Neural crest cell (in vitro differentiated cells): ENCODE measurements at regions not wholly inside any gene's neighbourhood (a gene's known extent, or its start where the extent isn't known, plus 50 kb on each side); places are given as distances from the start of the nearest gene placed in this dataset.

ENCODE experiments used
- DNase-seq: peaks from one replicate; pipeline ENCODE4 v3.0.0; 2021; ENCODE audit warnings: low read depth, mixed read lengths, low spot score
- H3K27ac Mint-ChIP-seq: one replicate; pipeline ENCODE4 v1.8.0; 2021; ENCODE audit warnings: mild to moderate bottlenecking, mixed read lengths; ENCODE audit not compliant: unreplicated experiment
- H3K27me3 Mint-ChIP-seq: 2 replicates; pipeline ENCODE4 v1.8.0; 2021; ENCODE audit warnings: low read depth, mild to moderate bottlenecking, mixed read lengths
- H3K36me3 Mint-ChIP-seq: 2 replicates; pipeline ENCODE4 v1.8.0; 2021; ENCODE audit warnings: low read depth, mild to moderate bottlenecking, mixed read lengths
- H3K4me1 Mint-ChIP-seq: 2 replicates; pipeline ENCODE4 v1.8.0; 2021; ENCODE audit warnings: mixed read lengths
- H3K4me3 Mint-ChIP-seq: one replicate; pipeline ENCODE4 v1.8.0; 2021; ENCODE audit warnings: mild to moderate bottlenecking, mixed read lengths
- H3K9me3 Mint-ChIP-seq: 2 replicates; pipeline ENCODE4 v1.8.0; 2021; ENCODE audit warnings: mixed read lengths
- TF ChIP-seq, protein P1 (sequence below): fragments of 200-600 bp; sonication (generic); conservative IDR thresholded peaks from 2 replicates; pipeline ENCODE4 v1.5.0; 2021; ENCODE audit warnings: antibody characterized with exemption, mild to moderate bottlenecking

DNA sequence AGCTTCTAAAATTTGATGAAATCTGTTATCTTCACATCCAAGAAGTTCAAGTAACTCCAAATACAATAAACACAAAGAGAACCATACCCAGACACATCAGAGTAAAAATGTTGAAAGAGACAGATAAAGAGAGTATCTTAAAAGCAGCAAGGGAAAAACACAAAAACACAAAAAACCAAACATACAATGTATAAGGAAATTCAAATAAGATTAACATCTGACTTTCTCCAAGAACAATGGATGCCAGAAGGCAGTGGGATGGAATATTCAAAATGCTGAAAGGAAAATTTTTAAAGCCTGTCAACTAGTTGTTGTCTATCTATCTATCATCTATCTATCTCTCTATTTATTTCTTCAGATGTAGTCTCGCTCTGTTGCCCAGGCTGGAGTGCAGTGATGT is 72.4 kb upstream of the MKLN1 start:
- no peak overlapping the region for H3K4me3 Mint-ChIP-seq
- peaks cover 14% of the 10 kb centered on the region for H3K36me3 Mint-ChIP-seq
- TF ChIP-seq, protein P1, sequence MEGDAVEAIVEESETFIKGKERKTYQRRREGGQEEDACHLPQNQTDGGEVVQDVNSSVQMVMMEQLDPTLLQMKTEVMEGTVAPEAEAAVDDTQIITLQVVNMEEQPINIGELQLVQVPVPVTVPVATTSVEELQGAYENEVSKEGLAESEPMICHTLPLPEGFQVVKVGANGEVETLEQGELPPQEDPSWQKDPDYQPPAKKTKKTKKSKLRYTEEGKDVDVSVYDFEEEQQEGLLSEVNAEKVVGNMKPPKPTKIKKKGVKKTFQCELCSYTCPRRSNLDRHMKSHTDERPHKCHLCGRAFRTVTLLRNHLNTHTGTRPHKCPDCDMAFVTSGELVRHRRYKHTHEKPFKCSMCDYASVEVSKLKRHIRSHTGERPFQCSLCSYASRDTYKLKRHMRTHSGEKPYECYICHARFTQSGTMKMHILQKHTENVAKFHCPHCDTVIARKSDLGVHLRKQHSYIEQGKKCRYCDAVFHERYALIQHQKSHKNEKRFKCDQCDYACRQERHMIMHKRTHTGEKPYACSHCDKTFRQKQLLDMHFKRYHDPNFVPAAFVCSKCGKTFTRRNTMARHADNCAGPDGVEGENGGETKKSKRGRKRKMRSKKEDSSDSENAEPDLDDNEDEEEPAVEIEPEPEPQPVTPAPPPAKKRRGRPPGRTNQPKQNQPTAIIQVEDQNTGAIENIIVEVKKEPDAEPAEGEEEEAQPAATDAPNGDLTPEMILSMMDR, result no peak
- no peak for DNase-seq
- H3K27me3 Mint-ChIP-seq, result peaks cover 3% of the 10 kb centered on the region
- no peak overlapping the region for H3K27ac Mint-ChIP-seq
- H3K9me3 Mint-ChIP-seq, result peaks cover 12% of the 10 kb centered on the region
- H3K4me1 Mint-ChIP-seq, result peaks cover 3% of the 10 kb centered on the region

DNA sequence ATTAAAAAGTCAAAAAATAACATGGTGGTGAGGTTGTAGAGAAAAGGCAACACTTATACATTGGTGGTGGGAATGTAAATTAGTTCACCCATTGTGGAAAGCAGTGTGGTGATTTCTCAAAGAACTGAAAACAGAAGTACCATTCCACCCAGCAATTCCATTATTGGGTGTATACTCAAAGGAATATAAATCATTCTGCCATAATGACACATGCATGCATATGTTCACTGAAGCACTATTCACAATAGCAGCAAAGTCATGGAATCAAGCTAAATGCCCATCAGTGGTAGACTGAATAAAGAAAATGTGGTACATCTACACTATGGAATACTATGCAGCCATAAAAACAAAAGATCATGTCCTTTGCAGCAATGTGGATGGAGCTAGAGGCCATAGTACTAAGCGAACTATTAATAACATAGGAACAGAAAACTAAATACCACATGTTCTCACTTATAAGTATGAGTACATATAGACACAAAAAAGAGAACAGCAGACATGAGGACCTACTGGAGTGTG is 66.1 kb upstream of the MKLN1 start:
- H3K9me3 Mint-ChIP-seq, result peaks cover 3% of the 10 kb centered on the region
- no peak overlapping the region for H3K27ac Mint-ChIP-seq
- H3K4me1 Mint-ChIP-seq, result no peaks in the 10 kb centered on the region
- peaks cover 8% of the 10 kb centered on the region for H3K27me3 Mint-ChIP-seq
- no peak for DNase-seq
- TF ChIP-seq, protein P1, result no peak
- H3K4me3 Mint-ChIP-seq, result no peak overlapping the region
- no peaks in the 10 kb centered on the region for H3K36me3 Mint-ChIP-seq

DNA sequence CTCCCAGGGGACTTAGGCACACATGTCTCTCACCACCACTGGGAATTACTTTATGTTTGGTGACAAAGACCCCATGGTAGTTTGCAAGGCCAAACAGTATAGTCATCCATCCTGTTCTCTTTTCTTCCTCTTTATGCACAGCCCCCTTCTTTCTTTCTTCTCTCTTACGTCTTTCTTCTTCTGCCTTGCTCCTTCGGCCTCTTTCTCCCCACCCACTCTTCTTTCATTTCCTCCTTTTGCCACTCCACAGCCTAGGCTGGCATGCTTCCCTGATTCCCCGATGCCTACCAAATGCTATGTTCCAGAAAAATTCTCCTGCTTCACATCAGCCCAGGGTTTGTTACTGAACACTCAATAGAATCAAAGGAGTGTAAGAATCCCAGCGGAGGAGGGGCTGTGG is 62.4 kb upstream of the MKLN1 start:
- TF ChIP-seq, protein P1, result no peak

DNA sequence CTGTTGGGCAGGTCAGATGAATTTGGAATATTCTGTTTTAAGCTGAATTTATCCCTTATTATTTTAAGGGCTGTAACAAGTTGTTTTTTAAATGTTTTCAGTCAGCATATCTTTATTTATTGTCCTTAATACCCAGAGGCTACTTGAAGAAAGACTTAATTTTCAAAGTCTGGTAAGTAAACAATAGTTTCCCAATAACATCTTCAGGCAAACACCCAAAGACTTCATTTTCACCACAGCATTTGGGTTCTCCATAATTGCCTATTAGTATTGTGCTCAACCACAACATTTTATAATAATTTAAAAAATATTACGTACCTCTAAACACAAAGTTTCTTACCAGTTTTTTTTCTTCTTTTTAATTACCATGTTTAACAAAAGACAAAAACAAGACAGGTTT is 60.0 kb upstream of the MKLN1 start:
- Mint-ChIP-seq H3K4me1 (no peaks in the 10 kb centered on the region), H3K4me3 (no peak overlapping the region), H3K27ac (no peak overlapping the region), H3K9me3 (peaks cover 5% of the 10 kb centered on the region), H3K36me3 (no peaks in the 10 kb centered on the region), H3K27me3 (peaks cover 5% of the 10 kb centered on the region)
- TF ChIP-seq, protein P1, result no peak
- no peak for DNase-seq

More for the DNA sequence above, 62.4 kb upstream of the MKLN1 start:
- no peaks in the 10 kb centered on the region for H3K4me1 Mint-ChIP-seq
- H3K36me3 Mint-ChIP-seq, result no peaks in the 10 kb centered on the region
- H3K27ac Mint-ChIP-seq, result no peak overlapping the region
- peaks cover 8% of the 10 kb centered on the region for H3K9me3 Mint-ChIP-seq
- H3K27me3 Mint-ChIP-seq, result peaks cover 5% of the 10 kb centered on the region
- H3K4me3 Mint-ChIP-seq, result no peak overlapping the region
- DNase-seq, result no peak

DNA sequence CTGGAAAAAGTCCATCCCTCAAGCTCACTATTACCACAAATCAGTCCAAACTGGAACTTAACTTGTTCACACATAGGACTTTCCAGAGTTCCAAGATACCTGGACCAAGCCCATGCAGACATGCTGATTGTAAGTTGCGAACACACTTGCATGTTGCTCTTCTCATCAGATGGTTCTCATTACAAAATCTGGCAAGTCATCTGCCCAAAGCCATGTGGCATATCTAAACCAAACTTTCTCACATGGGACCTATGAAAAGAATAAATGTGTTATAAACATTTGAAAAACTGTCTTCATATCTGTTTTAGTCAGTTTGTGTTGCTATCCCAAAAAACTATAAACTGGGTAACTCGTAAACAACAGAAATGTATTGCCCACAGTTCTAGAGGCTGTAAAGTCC is 58.8 kb upstream of the MKLN1 start:
- peaks cover 5% of the 10 kb centered on the region for H3K27me3 Mint-ChIP-seq
- TF ChIP-seq, protein P1, result no peak
- no peaks in the 10 kb centered on the region for H3K36me3 Mint-ChIP-seq
- no peaks in the 10 kb centered on the region for H3K4me1 Mint-ChIP-seq
- H3K9me3 Mint-ChIP-seq, result peaks cover 5% of the 10 kb centered on the region
- no peak overlapping the region for H3K4me3 Mint-ChIP-seq
- H3K27ac Mint-ChIP-seq, result no peak overlapping the region
- DNase-seq, result no peak

DNA sequence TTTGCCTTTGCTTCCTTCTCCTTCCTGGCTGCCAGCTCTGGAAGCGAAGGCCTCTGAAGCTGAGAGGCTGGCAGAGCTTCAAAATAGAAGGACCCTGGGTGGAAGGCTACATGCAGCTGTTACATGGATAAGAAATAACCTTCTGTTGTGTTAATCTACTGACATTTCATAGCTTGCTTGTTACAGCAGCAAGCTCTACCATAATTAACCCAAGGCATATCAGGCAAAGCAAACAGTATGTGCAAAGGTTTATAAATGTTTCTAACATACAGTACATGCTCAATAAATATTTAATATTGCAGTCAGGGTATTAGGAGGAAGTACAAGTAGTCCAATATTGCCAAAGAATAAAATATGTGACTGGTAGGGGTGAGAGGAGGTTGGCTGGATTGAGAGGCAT is 55.6 kb upstream of the MKLN1 start:
- no peaks in the 10 kb centered on the region for H3K4me1 Mint-ChIP-seq
- no peak overlapping the region for H3K27ac Mint-ChIP-seq
- peaks cover 5% of the 10 kb centered on the region for H3K9me3 Mint-ChIP-seq
- TF ChIP-seq, protein P1, result no peak
- no peak overlapping the region for H3K4me3 Mint-ChIP-seq
- no peaks in the 10 kb centered on the region for H3K36me3 Mint-ChIP-seq
- no peaks in the 10 kb centered on the region for H3K27me3 Mint-ChIP-seq
- no peak for DNase-seq
